GM21515 (cell line): ENCODE measurements at regions not wholly inside any gene's neighbourhood (a gene's known extent, or its start where the extent isn't known, plus 50 kb on each side); places are given as distances from the start of the nearest gene placed in this dataset.
"Not testable (repeated sequence)": the region's sequence is repeated elsewhere in the genome, so short reads cannot be mapped to it uniquely, and the experiment has no call there.

Experiments
- ATAC-seq: cut with Tn5 transposase; IDR thresholded peaks from one replicate; pipeline ENCODE4 v1.9.1; 2021; ENCODE audit not compliant: unreplicated experiment

- ATAC-seq = no peak
Observed at GRCh38 chr6:154598399-154598798, 87.9 kb upstream of the CNKSR3 start.

- ATAC-seq = no peak
Observed at GRCh38 chr6:154602296-154602695, 91.8 kb upstream of the CNKSR3 start.

GRCh38 chr6:154602708-154603107 lies 92.2 kb upstream of the CNKSR3 start:
- no peak for ATAC-seq

- peak; percentile 28 for ATAC-seq
Observed at GRCh38 chr6:154604119-154604518, 93.6 kb upstream of the CNKSR3 start.

- peak; percentile 54 for ATAC-seq
Observed at GRCh38 chr6:154605178-154605881, 94.8 kb upstream of the CNKSR3 start.

GRCh38 chr6:154605882-154606370 lies 95.4 kb upstream of the CNKSR3 start:
- ATAC-seq = no peak

- peak; percentile 66 for ATAC-seq
Observed at GRCh38 chr6:154606457-154606856, 96.0 kb upstream of the CNKSR3 start.

- ATAC-seq = no peak
Observed at GRCh38 chr6:154606860-154607259, 96.4 kb upstream of the CNKSR3 start.

- ATAC-seq = no peak
Observed at GRCh38 chr6:154611241-154611640, 100.8 kb upstream of the CNKSR3 start.

GRCh38 chr6:154611847-154612246 lies 101.4 kb upstream of the CNKSR3 start:
- ATAC-seq = no peak

GRCh38 chr6:154613137-154613676 lies 102.7 kb upstream of the CNKSR3 start:
- no peak for ATAC-seq

- ATAC-seq = no peak
Observed at GRCh38 chr6:154614101-154614500, 103.6 kb upstream of the CNKSR3 start.

- ATAC-seq = no peak
Observed at GRCh38 chr6:154614641-154615040, 104.2 kb upstream of the CNKSR3 start.

- no peak for ATAC-seq
Observed at GRCh38 chr6:154615483-154616025, 105.1 kb upstream of the CNKSR3 start.

- no peak for ATAC-seq
Observed at GRCh38 chr6:154617175-154617574, 106.7 kb upstream of the CNKSR3 start.

- no peak for ATAC-seq
Observed at GRCh38 chr6:154619146-154619545, 108.7 kb upstream of the CNKSR3 start.

GRCh38 chr6:154621686-154622085 lies 111.2 kb upstream of the CNKSR3 start:
- ATAC-seq = no peak

- no peak for ATAC-seq
Observed at GRCh38 chr6:154622618-154623336, 110.4 kb upstream of the SCAF8 start.

GRCh38 chr6:154623391-154623790 lies 109.8 kb upstream of the SCAF8 start:
- no peak for ATAC-seq

- no peak for ATAC-seq
Observed at GRCh38 chr6:154624038-154624599, 109.1 kb upstream of the SCAF8 start.

GRCh38 chr6:154624727-154625126 lies 108.5 kb upstream of the SCAF8 start:
- not testable (repeated sequence) for ATAC-seq
